Sigmoid colon (tissue), 6 donors: ENCODE measurements at regions not wholly inside any gene's neighbourhood (a gene's known extent, or its start where the extent isn't known, plus 50 kb on each side); places are given as distances from the start of the nearest gene placed in this dataset.
"Not testable (repeated sequence)": the region's sequence is repeated elsewhere in the genome, so short reads cannot be mapped to it uniquely, and the experiment has no call there.

Source experiments
- DNase-seq: peaks from one replicate; pipeline ENCODE4 v3.0.0-alpha.2; 2019
- H3K27ac ChIP-seq, 4 donors: fragments of 200-600 bp; sonication (generic); one replicate each; pipeline ENCODE4 v1.5.1; 2016 to 2019; ENCODE audit warnings: mild to moderate bottlenecking in 1 of 4
- H3K27me3 ChIP-seq, 3 donors: fragments of 200-600 bp; sonication (generic); one replicate each; pipeline ENCODE4 v1.5.1; 2019; ENCODE audit warnings: mild to moderate bottlenecking in 1 of 3
- H3K36me3 ChIP-seq, 4 donors: fragments of 200-600 bp; sonication (generic); one replicate each; pipeline ENCODE4 v1.5.1; 2016 to 2019
- H3K4me1 ChIP-seq, 4 donors: fragments of 200-600 bp; sonication (generic); one replicate each; pipeline ENCODE4 v1.5.1; 2017 to 2019
- H3K4me3 ChIP-seq, 4 donors: fragments of 200-600 bp; sonication (generic); one replicate each; pipeline ENCODE4 v1.5.1; 2017 to 2019; ENCODE audit warnings: mild to moderate bottlenecking in 2 of 4, moderate library complexity in 1 of 4
- H3K9me3 ChIP-seq, 4 donors: fragments of 200-600 bp in 3 of 4; sonication (generic) in 3 of 4; one replicate each; pipeline versions ENCODE4 v1.5.1 to v1.6.1; 2013 to 2019
- CTCF ChIP-seq, 4 experiments: fragments of 450-650 bp in 3 of 4; fragments of 200-600 bp in 1 of 4; IDR thresholded peaks; one replicate each; pipeline ENCODE4 v1.5.1; 2016 to 2019; ENCODE audit warnings: antibody characterized with exemption in 4 of 4, mild to moderate bottlenecking in 3 of 4, moderate library complexity in 2 of 4
- EP300 ChIP-seq, 4 donors: sonication (generic); formaldehyde crosslinking; IDR thresholded peaks; one replicate each; pipeline ENCODE4 v1.6.1; 2017; ENCODE audit warnings: antibody characterized with exemption in 4 of 4
- POLR2A ChIP-seq, 2 donors: fragments of 450-650 bp; IDR thresholded peaks; one replicate each; pipeline ENCODE4 v1.6.1; 2016; ENCODE audit warnings: antibody characterized with exemption in 2 of 2, mild to moderate bottlenecking in 2 of 2, moderate library complexity in 2 of 2
- POLR2AphosphoS5 ChIP-seq, 4 donors: sonication (generic); formaldehyde crosslinking; IDR thresholded peaks; one replicate each; pipeline ENCODE4 v1.6.1; 2017; ENCODE audit warnings: antibody characterized with exemption in 4 of 4
- WGBS, 2 donors: extraction: QIAGEN DNeasy Blood & Tissue Kit; methylation state at CpG; one replicate each; pipeline ENCODE4 v1.1.7; 2013; 5-methylcytosine and 5-hydroxymethylcytosine counted together
- intact Hi-C: fragments of 100-400 bp; cut with DNase I; formaldehyde crosslinking; loops from one replicate; pipeline ENCODE4 v1.15.1; 2023
- donor health status: healthy with polysubstance abuse.
- donor health status: healthy.

GRCh38 chr1:163589735-163590134 lies 268.0 kb downstream of the NUF2 start:
- Histone ChIP-seq H3K4me1 (no peaks in the 10 kb centered on the region), H3K4me3 (no peak overlapping the region), H3K27me3 (no peaks in the 10 kb centered on the region), H3K36me3 (no peaks in the 10 kb centered on the region), H3K9me3 (no peaks in the 10 kb centered on the region), H3K27ac (no peak overlapping the region)
- DNase-seq, result no peak
- 79 to 92% methylated on average over 2 of the region's 2 CpGs for WGBS, 2 donors
- intact Hi-C loops, result no loop called here
- TF ChIP-seq EP300 (IDR thresholded peaks at IDR 0.05), result no peak
- TF ChIP-seq POLR2A (IDR thresholded peaks at IDR 0.05), result no peak
- no peak for TF ChIP-seq POLR2AphosphoS5 (IDR thresholded peaks at IDR 0.05)
- no peak for TF ChIP-seq CTCF (IDR thresholded peaks at IDR 0.05)

GRCh38 chr1:163591131-163591530 lies 269.4 kb downstream of the NUF2 start:
- H3K4me1 ChIP-seq, H3K9me3 ChIP-seq, intact Hi-C loops, H3K36me3 ChIP-seq, DNase-seq, H3K27ac ChIP-seq, H3K4me3 ChIP-seq, H3K27me3 ChIP-seq: not testable (repeated sequence)
- WGBS, 2 donors, result 89 to 90% methylated on average over 2 of the region's 2 CpGs

DNA sequence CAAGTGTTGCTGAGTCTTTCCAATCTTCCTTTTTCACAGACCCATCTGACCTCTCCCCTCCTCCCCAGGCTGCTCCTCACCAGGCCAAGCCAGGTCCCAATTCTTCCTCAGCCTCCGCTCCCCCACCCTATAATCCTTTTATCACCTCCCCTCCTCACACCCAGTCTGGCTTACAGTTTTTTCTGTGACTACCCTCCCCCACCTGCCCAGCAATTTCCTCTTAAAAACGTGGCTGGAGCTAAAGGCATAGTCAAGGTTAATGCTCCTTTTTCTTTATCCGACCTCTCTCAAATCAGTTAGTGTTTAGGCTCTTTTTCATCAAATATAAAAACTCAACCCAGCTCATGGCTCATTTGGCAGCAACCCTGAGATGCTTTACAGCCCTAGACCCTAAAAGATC lies 270.9 kb downstream of the NUF2 start:
- H3K27ac ChIP-seq, DNase-seq, H3K27me3 ChIP-seq, H3K9me3 ChIP-seq, intact Hi-C loops, H3K36me3 ChIP-seq, H3K4me1 ChIP-seq, H3K4me3 ChIP-seq: not testable (repeated sequence)
- 68 to 72% methylated on average over 3 of the region's 3 CpGs for WGBS, 2 donors

- H3K4me1 ChIP-seq, DNase-seq, H3K27ac ChIP-seq, H3K36me3 ChIP-seq, H3K9me3 ChIP-seq, intact Hi-C loops, H3K4me3 ChIP-seq, H3K27me3 ChIP-seq: not testable (repeated sequence)
- 69 to 81% methylated on average over 3 of the region's 3 CpGs for WGBS, 2 donors
These were observed 274.4 kb downstream of the NUF2 start for GRCh38 chr1:163596106-163596505.

- H3K27me3 ChIP-seq, result no peaks in the 10 kb centered on the region
- H3K27ac ChIP-seq, result no peak overlapping the region
- H3K4me3 ChIP-seq, result no peak overlapping the region
- TF ChIP-seq POLR2A (IDR thresholded peaks at IDR 0.05) (no peak), POLR2AphosphoS5 (IDR thresholded peaks at IDR 0.05) (no peak), EP300 (IDR thresholded peaks at IDR 0.05) (no peak), CTCF (IDR thresholded peaks at IDR 0.05) (no peak)
- H3K9me3 ChIP-seq, result no peaks in the 10 kb centered on the region
- 59 to 68% methylated on average over 5 of the region's 5 CpGs for WGBS, 2 donors
- H3K4me1 ChIP-seq, result no peaks in the 10 kb centered on the region
- intact Hi-C loops, result no loop called here
- DNase-seq, result no peak
- no peaks in the 10 kb centered on the region for H3K36me3 ChIP-seq
These were observed 274.9 kb downstream of the NUF2 start for GRCh38 chr1:163596541-163597258.

DNA sequence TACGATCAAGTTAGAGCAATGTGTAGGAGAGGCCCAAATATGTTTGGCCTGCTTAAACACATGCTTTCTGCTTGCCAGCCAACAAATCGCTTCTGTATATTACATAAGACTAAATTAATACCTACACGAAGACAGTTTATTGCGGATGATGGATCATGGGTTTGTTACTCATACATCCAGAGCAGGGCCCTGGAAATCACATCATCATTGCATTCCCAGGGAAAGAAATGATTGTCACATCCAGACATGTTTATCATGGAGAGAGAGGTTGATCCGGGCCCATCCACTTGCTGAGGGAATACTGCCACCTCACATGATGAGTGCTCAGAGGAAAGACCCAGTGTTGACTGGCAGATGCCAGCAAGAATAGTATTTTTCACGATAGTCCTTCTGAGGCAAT lies 282.6 kb downstream of the NUF2 start:
- H3K36me3 ChIP-seq, result no peaks in the 10 kb centered on the region
- no peak overlapping the region for H3K27ac ChIP-seq
- H3K27me3 ChIP-seq, result no peaks in the 10 kb centered on the region
- intact Hi-C loops, result no loop called here
- WGBS, 2 donors, result 93% methylated on average over 6 of the region's 6 CpGs
- no peaks in the 10 kb centered on the region for H3K9me3 ChIP-seq
- H3K4me1 ChIP-seq, result no peaks in the 10 kb centered on the region
- H3K4me3 ChIP-seq, result no peak overlapping the region
- no peak for TF ChIP-seq POLR2A (IDR thresholded peaks at IDR 0.05)
- DNase-seq, result no peak

GRCh38 chr1:163604896-163605295 lies 283.1 kb downstream of the NUF2 start:
- H3K36me3 ChIP-seq, result no peaks in the 10 kb centered on the region
- WGBS, 2 donors, result 75 to 88% methylated on average over 3 of the region's 3 CpGs
- TF ChIP-seq CTCF (IDR thresholded peaks at IDR 0.05), result no peak
- no peak for TF ChIP-seq POLR2A (IDR thresholded peaks at IDR 0.05)
- no peak for TF ChIP-seq EP300 (IDR thresholded peaks at IDR 0.05)
- no peak for TF ChIP-seq POLR2AphosphoS5 (IDR thresholded peaks at IDR 0.05)
- H3K9me3 ChIP-seq, result no peaks in the 10 kb centered on the region
- no peak overlapping the region for H3K4me3 ChIP-seq
- intact Hi-C loops, result no loop called here
- DNase-seq, result no peak
- H3K27ac ChIP-seq, result no peak overlapping the region
- H3K27me3 ChIP-seq, result no peaks in the 10 kb centered on the region
- no peaks in the 10 kb centered on the region for H3K4me1 ChIP-seq
